Sigmoid colon (tissue), 4 donors: ENCODE measurements at regions not wholly inside any gene's neighbourhood (a gene's known extent, or its start where the extent isn't known, plus 50 kb on each side); places are given as distances from the start of the nearest gene placed in this dataset.

ENCODE experiments used
- CTCF ChIP-seq, 4 experiments: fragments of 450-650 bp in 3 of 4; fragments of 200-600 bp in 1 of 4; IDR thresholded peaks; one replicate each; pipeline ENCODE4 v1.5.1; 2016 to 2019; ENCODE audit warnings: antibody characterized with exemption in 4 of 4, mild to moderate bottlenecking in 3 of 4, moderate library complexity in 2 of 4
- POLR2A ChIP-seq, 2 donors: fragments of 450-650 bp; IDR thresholded peaks; one replicate each; pipeline ENCODE4 v1.6.1; 2016; ENCODE audit warnings: antibody characterized with exemption in 2 of 2, mild to moderate bottlenecking in 2 of 2, moderate library complexity in 2 of 2
- POLR2AphosphoS5 ChIP-seq, 4 donors: sonication (generic); formaldehyde crosslinking; IDR thresholded peaks; one replicate each; pipeline ENCODE4 v1.6.1; 2017; ENCODE audit warnings: antibody characterized with exemption in 4 of 4

- TF ChIP-seq CTCF (IDR thresholded peaks at IDR 0.05): no peak
- TF ChIP-seq POLR2A (IDR thresholded peaks at IDR 0.05): no peak
- no peak for TF ChIP-seq POLR2AphosphoS5 (IDR thresholded peaks at IDR 0.05)
Observed at GRCh38 chr13:39881887-39882286, 226.4 kb downstream of the COG6 start.
